ENCODE measurements at regions not wholly inside any gene's neighbourhood (a gene's known extent, or its start where the extent isn't known, plus 50 kb on each side); places are given as distances from the start of the nearest gene placed in this dataset.
A peak's percentile ranks its signal among the peaks of the same experiment; 100 is the strongest.

DNA sequence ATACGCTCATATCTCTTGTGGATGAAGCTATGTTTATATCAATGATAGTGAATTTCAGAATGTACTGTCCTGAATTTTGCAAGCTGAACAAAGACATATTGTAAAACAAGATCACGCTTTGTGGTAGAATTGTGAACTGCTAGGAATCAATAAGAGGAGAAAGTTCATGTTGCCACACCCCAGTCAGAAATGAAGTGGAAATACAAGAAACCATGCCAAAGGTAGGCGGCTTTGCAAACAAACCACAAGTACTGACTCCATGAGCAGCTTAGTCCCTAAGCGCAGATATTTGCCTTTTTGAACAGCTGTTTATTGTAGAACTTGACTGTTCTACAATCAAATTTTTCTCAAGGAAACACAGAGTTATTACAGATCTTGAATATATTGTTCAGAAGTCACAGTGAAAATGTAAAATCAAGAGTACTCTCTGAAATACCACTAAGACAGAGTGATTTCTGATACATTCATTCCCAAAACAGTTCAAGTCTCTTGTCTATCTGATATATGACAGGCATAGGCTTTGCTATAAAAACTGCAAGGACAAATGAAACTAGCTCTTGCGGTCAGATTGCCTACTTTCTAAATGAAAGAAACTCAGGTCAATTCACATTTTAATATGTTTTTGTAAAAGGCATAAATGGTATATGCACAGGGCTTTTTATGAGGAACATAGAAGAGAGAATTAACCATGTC, 120.9 kb upstream of the CDH19 start:
- no peak for DNase-seq

DNA sequence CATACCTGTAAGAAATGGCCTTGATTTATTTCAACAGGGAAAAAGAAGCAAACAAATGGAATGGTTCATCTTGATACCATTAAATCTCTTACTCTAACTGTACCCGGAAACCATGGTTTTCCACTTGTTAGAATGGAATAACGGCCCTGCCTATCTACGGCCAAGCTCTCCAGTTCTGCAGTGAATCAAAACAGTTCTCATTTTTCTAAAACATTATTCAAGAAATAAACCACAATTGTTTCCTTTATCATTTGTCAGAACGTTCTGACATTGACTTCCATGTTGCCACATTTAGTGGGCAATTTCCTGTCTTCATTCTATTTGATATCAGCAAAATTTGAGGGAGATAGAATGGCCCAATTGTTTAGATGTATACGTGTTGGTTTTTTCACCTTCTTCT, 118.8 kb upstream of the CDH19 start:
- no peak for DNase-seq

DNA sequence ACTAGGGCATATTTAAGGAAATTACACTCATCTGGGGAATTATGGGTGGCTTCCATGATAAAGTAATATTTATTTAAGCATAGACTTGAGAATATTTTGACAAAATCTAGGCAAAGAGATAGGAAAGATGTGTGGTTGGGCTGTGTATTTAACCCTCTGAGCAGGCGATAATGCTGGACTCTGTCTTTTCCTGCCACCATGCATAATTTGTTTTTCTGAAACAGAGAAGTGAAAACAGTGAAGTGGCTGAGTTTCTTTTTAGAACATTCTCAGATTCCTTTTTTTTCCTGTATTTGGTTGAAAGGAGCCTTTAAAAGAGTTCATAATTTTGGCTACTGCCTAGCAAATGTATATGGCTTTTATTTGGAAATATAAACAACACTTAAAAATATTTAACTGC, 104.8 kb upstream of the CDH19 start:
- no peak for DNase-seq

DNA sequence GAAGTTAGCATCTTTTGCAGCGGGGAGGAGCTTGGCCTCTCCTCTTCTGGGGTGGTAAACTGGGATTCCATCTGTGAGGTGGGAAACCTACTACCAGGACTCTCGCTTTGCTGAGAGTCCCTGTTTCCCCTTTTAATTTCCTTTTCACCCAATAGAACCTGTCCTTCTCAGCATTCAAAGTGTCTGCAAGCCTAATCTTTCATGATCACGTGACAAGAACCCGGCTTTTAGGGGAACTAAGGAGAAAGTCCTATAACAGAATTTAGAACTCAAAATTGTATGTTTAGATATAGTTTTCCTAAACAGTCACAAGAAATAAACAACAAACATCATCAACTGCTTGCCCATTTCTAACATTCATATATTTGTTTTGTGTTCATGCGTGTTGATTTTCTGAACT, 103.6 kb upstream of the CDH19 start:
- no peak for DNase-seq

DNA sequence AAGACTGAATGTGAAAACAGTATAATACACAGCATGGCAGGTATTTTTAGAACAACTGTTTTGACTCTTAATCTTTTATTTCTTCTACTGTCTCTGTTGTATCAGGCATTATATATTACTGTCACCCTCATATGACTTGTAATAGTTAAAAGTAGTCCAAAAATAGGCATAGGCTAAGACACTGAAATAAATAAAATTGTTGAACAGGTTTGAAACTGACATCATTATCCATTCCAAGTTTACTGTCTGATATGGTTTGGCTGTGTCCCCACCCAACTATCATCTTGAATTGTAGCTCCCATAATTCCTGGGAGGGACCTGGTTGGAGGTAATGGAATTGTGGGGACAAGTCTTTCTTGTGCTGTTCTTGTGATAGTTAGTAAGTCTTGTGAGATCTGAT, 91.4 kb upstream of the CDH19 start:
- no peak for DNase-seq

DNA sequence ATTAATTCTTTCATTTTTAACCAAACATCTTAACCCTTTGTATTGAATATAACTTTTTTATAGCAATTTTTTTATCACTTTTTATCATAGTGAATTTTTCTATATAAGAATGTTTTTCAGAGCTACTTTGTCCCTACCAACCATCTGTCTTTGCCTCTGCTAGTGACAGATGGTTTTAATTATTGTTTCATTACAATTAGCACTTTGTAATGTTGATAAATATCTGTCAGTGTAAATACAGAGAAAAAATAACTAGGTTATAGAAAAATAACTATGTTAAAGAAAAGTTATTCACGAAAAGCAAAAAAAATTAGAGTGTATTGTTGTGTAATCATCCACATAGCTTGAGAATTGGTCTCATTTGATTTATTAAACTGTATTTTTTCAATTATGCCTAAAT, 91.0 kb upstream of the CDH19 start:
- DNase-seq: no peak

DNA sequence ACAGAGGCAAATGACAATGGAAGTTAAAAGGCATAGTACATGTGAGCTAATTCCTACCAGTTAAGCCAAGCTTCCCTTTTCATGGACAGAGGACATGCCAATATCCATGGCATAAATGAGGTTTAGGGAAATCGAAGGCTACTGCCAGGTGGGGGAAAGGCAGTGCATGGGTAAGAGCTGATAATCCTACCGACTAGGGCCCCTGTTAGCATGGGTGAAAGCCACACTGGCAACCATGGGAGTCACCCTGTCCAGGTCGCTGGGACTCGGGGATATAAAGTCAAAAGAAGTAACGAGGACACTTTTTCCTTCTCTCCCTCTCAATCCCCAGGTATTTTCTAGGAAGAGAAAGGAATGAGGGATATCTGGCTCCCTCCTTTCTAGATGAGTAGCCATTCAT, 83.7 kb upstream of the CDH19 start:
- no peak for DNase-seq

DNA sequence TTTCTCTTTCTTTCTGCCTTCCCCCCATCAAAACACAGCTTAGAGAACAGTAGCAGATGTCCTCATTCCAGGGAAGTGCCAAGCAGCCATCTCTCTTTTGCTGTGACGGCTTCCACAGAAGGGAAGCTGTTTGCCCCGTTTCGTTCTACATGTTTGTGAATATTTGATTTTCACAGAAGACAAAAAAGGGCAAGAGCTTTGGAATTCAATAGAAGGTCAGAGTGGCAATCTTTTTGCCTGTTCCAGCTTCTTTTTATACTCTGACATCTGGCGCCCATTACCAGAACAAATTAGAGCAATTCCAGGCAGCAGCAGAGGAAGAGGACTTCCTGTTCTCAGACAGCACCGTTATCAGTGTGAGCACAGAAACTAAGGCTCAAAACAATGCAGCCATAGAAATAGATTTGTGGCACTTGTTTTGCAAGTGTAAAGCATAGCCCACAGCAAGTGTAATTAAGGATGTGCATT, 79.0 kb upstream of the CDH19 start:
- no peak for DNase-seq

DNA sequence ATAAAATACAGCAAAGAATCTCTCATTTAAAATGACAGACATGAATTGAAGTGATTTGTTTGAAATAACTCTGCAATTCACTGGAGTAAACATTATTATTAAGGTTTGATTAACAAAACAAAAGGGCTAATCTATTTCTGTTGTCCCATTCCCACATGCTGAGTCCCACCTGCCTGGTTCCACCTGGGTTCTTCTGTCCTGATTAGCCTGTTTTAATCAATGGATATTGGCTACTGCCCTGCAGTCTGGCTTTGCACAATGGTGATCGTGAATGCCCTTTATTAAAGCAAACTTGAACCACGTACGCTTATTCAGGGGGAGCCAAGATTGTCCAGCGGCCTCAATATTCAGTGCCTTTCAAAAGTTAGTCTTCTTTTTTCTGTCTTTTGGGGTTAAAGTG, 72.8 kb upstream of the CDH19 start:
- peak; percentile 69 for DNase-seq

DNA sequence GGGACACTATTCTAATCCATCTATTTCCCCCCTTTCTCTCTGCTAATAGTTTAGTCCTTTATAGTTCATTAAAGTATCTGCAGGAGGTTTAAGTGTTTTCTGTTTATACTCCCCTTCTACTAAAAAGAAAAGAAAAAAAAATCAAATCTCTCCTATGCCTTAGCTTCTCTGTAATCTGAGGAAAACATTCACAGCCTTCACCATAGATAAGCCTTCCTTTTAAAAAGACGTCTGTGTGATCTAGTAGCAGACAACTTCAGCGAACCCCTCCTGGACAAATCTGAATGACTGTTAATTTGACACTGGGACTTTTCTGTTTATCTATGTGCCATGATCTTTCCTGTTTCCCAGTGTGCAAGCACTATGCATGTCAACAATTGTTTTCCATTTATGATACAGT, 70.4 kb upstream of the CDH19 start:
- no peak for DNase-seq

DNA sequence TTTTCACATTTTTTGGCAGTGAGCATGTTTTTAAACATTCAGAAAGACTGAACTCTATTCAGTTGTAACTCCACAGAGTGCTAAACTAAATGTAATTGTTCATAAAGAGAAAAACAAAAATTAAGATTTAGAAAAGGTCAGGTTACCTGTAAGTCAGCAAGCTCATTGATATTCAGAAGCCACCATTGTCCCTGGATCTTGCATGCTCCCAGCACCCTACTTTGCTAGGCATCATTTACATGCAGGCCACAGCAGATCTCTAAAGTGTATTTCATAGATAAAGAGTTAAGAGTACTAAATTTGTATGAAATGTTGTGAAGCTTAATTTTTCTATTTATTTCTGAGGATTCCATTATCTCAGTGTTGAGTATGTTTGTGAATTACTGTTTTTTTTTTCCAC, 64.8 kb upstream of the CDH19 start:
- no peak for DNase-seq

DNA sequence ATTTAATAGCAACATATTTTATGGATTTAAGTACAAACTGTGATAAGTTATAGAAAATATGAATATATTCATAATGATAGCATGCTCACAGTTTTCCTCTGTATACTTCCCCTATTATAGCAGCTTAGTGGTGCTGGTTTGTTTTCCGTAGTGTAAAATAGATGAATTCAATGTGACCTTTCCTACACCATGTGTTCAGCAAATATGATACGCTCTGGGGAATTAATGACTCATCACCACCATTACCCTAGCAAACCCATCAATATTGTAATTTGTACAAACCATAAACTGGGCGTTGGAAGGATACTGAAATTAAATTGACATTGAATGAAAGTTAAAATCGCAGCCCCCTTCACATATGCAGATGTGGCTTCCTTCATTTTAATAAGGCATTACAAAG, 58.7 kb upstream of the CDH19 start:
- DNase-seq: no peak

DNA sequence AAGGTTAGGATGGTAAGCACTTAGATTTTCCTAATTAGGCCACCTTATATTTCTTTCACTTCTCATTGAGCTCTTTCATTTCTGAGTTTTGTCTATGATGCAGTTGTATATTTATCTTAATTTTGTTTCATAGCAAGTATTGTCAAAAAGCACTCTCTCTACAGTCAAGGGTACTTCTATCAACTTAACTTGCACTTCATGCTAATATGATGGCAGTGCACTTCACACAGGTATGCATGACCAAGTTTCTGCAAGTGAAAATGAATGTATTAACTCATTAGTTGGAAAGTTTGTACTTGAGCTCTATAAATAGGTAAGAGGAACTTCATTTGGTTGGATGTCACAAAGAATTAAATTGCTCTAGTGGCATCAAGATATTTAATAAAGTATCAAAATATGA, 51.5 kb upstream of the CDH19 start:
- no peak for DNase-seq
